Sigmoid colon (tissue), 6 donors: ENCODE measurements at regions not wholly inside any gene's neighbourhood (a gene's known extent, or its start where the extent isn't known, plus 50 kb on each side); places are given as distances from the start of the nearest gene placed in this dataset.
"Not testable (repeated sequence)": the region's sequence is repeated elsewhere in the genome, so short reads cannot be mapped to it uniquely, and the experiment has no call there.

Experiments
- DNase-seq: peaks from one replicate; pipeline ENCODE4 v3.0.0-alpha.2; 2019
- H3K27ac ChIP-seq, 4 donors: fragments of 200-600 bp; sonication (generic); one replicate each; pipeline ENCODE4 v1.5.1; 2016 to 2019; ENCODE audit warnings: mild to moderate bottlenecking in 1 of 4
- H3K27me3 ChIP-seq, 3 donors: fragments of 200-600 bp; sonication (generic); one replicate each; pipeline ENCODE4 v1.5.1; 2019; ENCODE audit warnings: mild to moderate bottlenecking in 1 of 3
- H3K36me3 ChIP-seq, 4 donors: fragments of 200-600 bp; sonication (generic); one replicate each; pipeline ENCODE4 v1.5.1; 2016 to 2019
- H3K4me1 ChIP-seq, 4 donors: fragments of 200-600 bp; sonication (generic); one replicate each; pipeline ENCODE4 v1.5.1; 2017 to 2019
- H3K4me3 ChIP-seq, 4 donors: fragments of 200-600 bp; sonication (generic); one replicate each; pipeline ENCODE4 v1.5.1; 2017 to 2019; ENCODE audit warnings: mild to moderate bottlenecking in 2 of 4, moderate library complexity in 1 of 4
- H3K9me3 ChIP-seq, 4 donors: fragments of 200-600 bp in 3 of 4; sonication (generic) in 3 of 4; one replicate each; pipeline versions ENCODE4 v1.5.1 to v1.6.1; 2013 to 2019
- EP300 ChIP-seq, 4 donors: sonication (generic); formaldehyde crosslinking; IDR thresholded peaks; one replicate each; pipeline ENCODE4 v1.6.1; 2017; ENCODE audit warnings: antibody characterized with exemption in 4 of 4
- POLR2A ChIP-seq, 2 donors: fragments of 450-650 bp; IDR thresholded peaks; one replicate each; pipeline ENCODE4 v1.6.1; 2016; ENCODE audit warnings: antibody characterized with exemption in 2 of 2, mild to moderate bottlenecking in 2 of 2, moderate library complexity in 2 of 2
- POLR2AphosphoS5 ChIP-seq, 4 donors: sonication (generic); formaldehyde crosslinking; IDR thresholded peaks; one replicate each; pipeline ENCODE4 v1.6.1; 2017; ENCODE audit warnings: antibody characterized with exemption in 4 of 4
- WGBS, 2 donors: extraction: QIAGEN DNeasy Blood & Tissue Kit; methylation state at CpG; one replicate each; pipeline ENCODE4 v1.1.7; 2013; 5-methylcytosine and 5-hydroxymethylcytosine counted together
- intact Hi-C: fragments of 100-400 bp; cut with DNase I; formaldehyde crosslinking; loops from one replicate; pipeline ENCODE4 v1.15.1; 2023
- TF ChIP-seq, protein P1 (sequence below), 4 experiments: fragments of 450-650 bp in 3 of 4; fragments of 200-600 bp in 1 of 4; IDR thresholded peaks; one replicate each; pipeline ENCODE4 v1.5.1; 2016 to 2019; ENCODE audit warnings: antibody characterized with exemption in 4 of 4, mild to moderate bottlenecking in 3 of 4, moderate library complexity in 2 of 4
- donor health status: healthy with polysubstance abuse.
- donor health status: healthy.

DNA sequence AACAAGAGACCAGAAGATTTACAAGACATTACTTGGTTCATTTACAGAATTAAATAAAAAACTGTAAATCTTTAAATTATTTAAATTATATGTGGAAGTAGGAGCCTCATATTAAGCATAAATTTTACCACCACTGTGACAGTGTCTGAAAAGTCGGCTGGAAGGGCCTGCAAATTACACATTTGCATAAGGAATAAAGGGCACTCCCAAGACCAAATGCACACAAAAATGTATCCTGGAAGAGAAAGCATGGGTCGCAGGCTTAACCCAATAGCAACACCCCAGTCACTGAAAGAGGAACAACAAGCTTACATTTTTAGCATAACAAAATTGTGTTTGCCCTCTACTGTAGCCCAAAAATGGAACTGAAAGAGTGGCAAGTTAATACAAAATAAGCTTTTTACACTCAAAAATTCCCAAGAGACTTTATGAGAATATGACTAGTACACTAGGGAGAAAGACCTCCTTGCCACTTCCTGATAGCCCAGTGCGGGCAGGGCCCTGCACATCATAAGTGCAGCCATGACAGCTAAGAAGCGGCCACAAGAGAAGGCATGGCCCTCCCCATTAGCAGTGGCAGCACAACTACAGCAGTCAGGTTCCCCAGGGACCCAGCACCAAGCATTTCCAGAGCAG lies 482.0 kb downstream of the DTWD2 start:
- no peaks in the 10 kb centered on the region for H3K9me3 ChIP-seq
- H3K27ac ChIP-seq: no peak overlapping the region
- H3K4me1 ChIP-seq: no peaks in the 10 kb centered on the region
- WGBS, 2 donors: 67 to 82% methylated on average over 4 of the region's 4 CpGs
- no peak for DNase-seq
- no peaks in the 10 kb centered on the region for H3K36me3 ChIP-seq
- intact Hi-C loops: no loop called here
- no peak overlapping the region for H3K4me3 ChIP-seq
- H3K27me3 ChIP-seq: no peaks in the 10 kb centered on the region
- no peak for TF ChIP-seq POLR2A (IDR thresholded peaks at IDR 0.05)

GRCh38 chr5:118502232-118502631 lies 486.1 kb downstream of the DTWD2 start:
- H3K4me1 ChIP-seq, H3K36me3 ChIP-seq, H3K27me3 ChIP-seq, DNase-seq, H3K9me3 ChIP-seq, H3K4me3 ChIP-seq, intact Hi-C loops, H3K27ac ChIP-seq: not testable (repeated sequence)
- WGBS, 2 donors: 67 to 82% methylated on average over 9 of the region's 9 CpGs

- TF ChIP-seq, protein P1, sequence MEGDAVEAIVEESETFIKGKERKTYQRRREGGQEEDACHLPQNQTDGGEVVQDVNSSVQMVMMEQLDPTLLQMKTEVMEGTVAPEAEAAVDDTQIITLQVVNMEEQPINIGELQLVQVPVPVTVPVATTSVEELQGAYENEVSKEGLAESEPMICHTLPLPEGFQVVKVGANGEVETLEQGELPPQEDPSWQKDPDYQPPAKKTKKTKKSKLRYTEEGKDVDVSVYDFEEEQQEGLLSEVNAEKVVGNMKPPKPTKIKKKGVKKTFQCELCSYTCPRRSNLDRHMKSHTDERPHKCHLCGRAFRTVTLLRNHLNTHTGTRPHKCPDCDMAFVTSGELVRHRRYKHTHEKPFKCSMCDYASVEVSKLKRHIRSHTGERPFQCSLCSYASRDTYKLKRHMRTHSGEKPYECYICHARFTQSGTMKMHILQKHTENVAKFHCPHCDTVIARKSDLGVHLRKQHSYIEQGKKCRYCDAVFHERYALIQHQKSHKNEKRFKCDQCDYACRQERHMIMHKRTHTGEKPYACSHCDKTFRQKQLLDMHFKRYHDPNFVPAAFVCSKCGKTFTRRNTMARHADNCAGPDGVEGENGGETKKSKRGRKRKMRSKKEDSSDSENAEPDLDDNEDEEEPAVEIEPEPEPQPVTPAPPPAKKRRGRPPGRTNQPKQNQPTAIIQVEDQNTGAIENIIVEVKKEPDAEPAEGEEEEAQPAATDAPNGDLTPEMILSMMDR (IDR thresholded peaks at IDR 0.05): no peak
- TF ChIP-seq POLR2A (IDR thresholded peaks at IDR 0.05): no peak
- no peak for TF ChIP-seq POLR2AphosphoS5 (IDR thresholded peaks at IDR 0.05)
- no peak for TF ChIP-seq EP300 (IDR thresholded peaks at IDR 0.05)
- Histone ChIP-seq H3K4me3 (no peak overlapping the region), H3K36me3 (no peaks in the 10 kb centered on the region), H3K4me1 (no peaks in the 10 kb centered on the region), H3K27ac (no peak overlapping the region), H3K27me3 (no peaks in the 10 kb centered on the region), H3K9me3 (no peaks in the 10 kb centered on the region)
- DNase-seq: no peak
- 86 to 94% methylated on average over 1 of the region's 1 CpG for WGBS, 2 donors
- intact Hi-C loops: no loop called here
Measured at GRCh38 chr5:118491351-118491750, 497.0 kb downstream of the DTWD2 start.

DNA sequence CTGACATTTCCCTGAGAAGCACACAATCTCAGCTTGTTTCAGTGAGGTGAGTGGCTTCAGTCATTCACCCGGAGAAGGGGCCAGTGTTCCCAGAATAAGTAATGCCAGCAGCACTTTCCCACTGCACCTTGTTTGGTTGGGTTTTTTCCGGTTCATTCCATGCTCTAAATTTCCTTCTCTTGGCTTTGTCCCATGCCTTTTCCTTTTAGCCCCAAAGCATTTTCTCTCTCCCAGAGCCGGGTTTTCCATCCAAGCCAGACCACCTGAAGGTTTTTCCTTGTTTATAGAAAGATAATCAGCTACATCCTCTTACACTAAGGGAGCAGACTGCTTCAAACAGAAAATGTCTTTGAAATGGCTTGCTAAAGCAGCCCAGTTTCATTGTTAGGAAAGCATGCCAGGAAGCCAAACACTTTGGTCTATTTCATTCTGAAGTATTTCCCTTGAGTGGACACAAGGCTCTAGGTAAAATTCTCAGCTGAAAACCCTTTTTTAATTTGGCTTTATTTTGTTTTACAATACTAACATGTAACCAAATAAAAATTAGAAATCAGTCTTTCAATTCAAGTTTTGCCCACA lies 501.6 kb downstream of the DTWD2 start:
- WGBS, 2 donors: 51 to 55% methylated on average over 3 of the region's 3 CpGs
- intact Hi-C loops: no loop called here
- no peaks in the 10 kb centered on the region for H3K9me3 ChIP-seq
- no peaks in the 10 kb centered on the region for H3K4me1 ChIP-seq
- no peak overlapping the region for H3K4me3 ChIP-seq
- no peak for DNase-seq
- no peaks in the 10 kb centered on the region for H3K36me3 ChIP-seq
- no peak overlapping the region for H3K27ac ChIP-seq
- TF ChIP-seq, protein P1 (IDR thresholded peaks at IDR 0.05): no peak
- no peak for TF ChIP-seq POLR2A (IDR thresholded peaks at IDR 0.05)
- no peak for TF ChIP-seq POLR2AphosphoS5 (IDR thresholded peaks at IDR 0.05)
- no peak for TF ChIP-seq EP300 (IDR thresholded peaks at IDR 0.05)
- no peaks in the 10 kb centered on the region for H3K27me3 ChIP-seq

DNA sequence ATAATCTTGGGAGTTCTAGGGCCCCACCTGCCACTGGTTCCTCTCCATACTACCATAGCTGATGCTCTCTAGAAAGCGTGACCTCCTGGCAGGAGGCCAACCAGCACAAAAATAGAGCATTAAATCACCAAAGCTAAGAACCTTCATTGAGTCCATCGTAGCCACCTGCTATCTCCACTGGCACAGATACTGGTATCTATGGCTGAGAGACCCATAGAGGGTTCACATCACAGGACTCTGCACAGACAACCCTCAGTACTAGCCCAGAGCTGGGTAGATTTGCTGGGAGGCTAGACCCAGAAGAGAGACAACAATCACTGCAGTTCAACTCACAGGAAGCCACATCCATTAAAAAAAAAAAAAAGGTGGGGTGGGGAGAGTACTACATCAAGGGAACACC lies 509.1 kb downstream of the DTWD2 start:
- H3K27ac ChIP-seq: no peak overlapping the region
- intact Hi-C loops: no loop called here
- 90 to 93% methylated on average over 2 of the region's 2 CpGs for WGBS, 2 donors
- no peak for TF ChIP-seq POLR2AphosphoS5 (IDR thresholded peaks at IDR 0.05)
- no peak for TF ChIP-seq POLR2A (IDR thresholded peaks at IDR 0.05)
- TF ChIP-seq, protein P1 (IDR thresholded peaks at IDR 0.05): no peak
- no peak for TF ChIP-seq EP300 (IDR thresholded peaks at IDR 0.05)
- H3K36me3 ChIP-seq: no peaks in the 10 kb centered on the region
- no peak for DNase-seq
- H3K4me1 ChIP-seq: no peaks in the 10 kb centered on the region
- H3K9me3 ChIP-seq: no peaks in the 10 kb centered on the region
- no peak overlapping the region for H3K4me3 ChIP-seq
- no peaks in the 10 kb centered on the region for H3K27me3 ChIP-seq

DNA sequence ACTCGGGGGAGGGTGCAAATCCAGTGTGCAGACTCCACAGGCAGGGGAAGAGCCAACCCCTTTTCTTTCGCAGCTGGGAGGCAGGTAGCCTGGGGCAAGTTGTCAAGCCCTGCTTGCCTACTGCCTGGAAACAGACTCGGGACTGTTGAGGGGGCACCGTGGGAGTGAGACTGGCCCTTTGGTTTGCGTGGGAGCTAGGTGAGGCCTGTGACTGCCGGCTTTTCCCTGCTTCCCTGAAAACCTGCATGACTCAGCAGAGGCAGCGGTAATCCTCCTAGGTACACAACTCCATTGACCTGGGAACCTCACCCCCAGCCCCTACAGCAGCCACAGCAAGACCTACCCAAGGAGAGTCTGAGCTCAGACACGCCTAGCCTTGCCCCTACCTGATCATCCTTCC lies 509.5 kb downstream of the DTWD2 start:
- Histone ChIP-seq H3K36me3 (no peaks in the 10 kb centered on the region), H3K27me3 (no peaks in the 10 kb centered on the region), H3K4me3 (no peak overlapping the region), H3K9me3 (no peaks in the 10 kb centered on the region), H3K27ac (no peak overlapping the region), H3K4me1 (no peaks in the 10 kb centered on the region)
- 85 to 88% methylated on average over 8 of the region's 8 CpGs for WGBS, 2 donors
- intact Hi-C loops: no loop called here
- TF ChIP-seq EP300 (IDR thresholded peaks at IDR 0.05): no peak
- no peak for TF ChIP-seq POLR2A (IDR thresholded peaks at IDR 0.05)
- no peak for DNase-seq
